DMS 273 (cell line): ENCODE measurements at regions not wholly inside any gene's neighbourhood (a gene's known extent, or its start where the extent isn't known, plus 50 kb on each side); places are given as distances from the start of the nearest gene placed in this dataset.

Source experiments
- DNase-seq: peaks from one replicate; lab custom pipeline; 2025; ENCODE audit not compliant: unreplicated experiment; lab: John Stamatoyannopoulos, UW

DNA sequence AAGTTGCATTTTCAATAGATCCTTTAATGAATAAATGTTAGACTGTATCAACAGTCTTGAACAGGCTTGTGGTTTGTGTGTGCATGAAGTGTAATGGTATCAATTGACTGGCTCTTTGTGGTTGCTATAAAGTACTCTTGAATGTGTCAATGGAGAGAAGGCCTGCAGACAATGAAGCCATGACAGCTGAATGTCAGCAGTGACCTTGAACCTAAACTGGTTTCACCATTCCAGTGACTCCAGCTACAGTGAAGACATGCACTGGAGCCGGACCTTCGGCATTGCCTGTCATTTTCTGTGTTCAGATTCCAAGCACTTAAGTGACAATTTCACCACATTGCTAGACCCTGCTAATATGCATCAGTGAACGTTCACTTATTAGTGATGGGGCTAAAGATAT is 276.0 kb upstream of the TMEM161B start:
- DNase-seq, result no peak

DNA sequence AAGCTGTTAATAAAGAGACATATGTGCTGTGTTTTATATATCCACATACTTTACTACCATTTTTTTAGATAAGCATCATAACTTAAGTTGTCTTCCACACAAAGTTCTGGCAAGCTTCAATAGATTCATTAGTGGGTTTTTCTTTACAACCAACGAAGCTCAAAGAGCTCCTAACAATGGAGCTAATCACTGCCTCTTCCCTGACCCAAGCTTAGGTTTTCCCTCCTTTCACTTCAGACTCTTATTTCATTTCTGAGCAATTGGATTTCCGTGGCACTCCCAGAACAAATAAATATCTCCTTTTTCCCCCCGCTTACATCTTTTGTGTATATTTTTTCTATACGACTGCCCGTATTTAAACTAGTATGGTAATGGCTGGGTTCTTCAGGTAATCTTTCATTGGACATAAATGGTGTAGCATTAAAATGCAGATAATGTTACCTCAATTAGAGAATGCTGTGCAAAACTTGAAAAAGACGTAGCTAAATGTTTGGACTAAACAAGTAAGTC is 275.5 kb upstream of the TMEM161B start:
- DNase-seq, result no peak

DNA sequence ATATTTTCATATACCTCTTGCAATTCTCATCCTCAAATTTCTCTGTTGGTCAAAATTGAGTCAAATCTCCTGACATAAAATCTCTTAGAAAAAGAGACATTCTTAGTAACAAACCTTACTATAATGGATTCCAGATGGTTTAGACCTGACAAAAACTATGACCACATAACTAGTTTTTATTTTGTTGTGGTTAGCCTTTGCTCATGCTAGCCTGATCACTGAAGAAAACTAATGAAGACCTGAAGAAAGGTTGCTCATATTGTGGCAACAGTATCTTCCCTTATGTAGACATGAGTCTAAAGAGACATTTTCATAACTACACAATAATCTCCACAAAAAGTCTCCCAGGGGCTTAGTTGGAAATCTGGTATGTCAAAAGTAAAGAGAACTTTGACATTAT is 274.1 kb upstream of the TMEM161B start:
- no peak for DNase-seq

DNA sequence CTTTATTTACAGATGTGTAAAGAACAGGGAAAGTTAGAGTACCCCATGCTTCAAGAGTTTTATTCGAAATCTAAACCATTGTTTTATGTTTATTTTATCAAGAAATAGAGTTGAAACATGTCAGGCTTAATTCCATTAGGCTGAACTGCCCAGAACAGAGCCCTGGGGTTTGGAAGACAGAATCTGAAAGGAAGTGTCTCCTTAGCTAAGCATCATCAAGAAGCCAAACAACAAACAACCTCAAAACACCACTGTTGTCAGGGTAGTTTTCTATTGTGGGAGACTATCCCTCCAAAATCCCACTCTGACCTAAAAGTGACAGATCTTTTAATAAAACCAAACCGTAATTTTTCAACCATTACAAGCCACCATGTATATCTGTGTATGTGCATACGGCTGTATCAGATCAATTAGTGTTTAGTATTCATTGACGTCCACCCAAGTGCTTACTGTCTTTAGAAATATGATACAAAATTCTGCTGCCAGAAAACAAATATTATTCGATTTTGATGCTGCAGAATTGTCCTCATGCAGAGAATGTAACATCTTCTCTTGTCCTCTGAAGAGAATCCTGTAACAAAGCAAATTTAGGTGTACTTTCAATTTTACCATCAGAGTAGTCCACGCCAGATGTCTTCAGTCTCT is 271.9 kb upstream of the TMEM161B start:
- no peak for DNase-seq

DNA sequence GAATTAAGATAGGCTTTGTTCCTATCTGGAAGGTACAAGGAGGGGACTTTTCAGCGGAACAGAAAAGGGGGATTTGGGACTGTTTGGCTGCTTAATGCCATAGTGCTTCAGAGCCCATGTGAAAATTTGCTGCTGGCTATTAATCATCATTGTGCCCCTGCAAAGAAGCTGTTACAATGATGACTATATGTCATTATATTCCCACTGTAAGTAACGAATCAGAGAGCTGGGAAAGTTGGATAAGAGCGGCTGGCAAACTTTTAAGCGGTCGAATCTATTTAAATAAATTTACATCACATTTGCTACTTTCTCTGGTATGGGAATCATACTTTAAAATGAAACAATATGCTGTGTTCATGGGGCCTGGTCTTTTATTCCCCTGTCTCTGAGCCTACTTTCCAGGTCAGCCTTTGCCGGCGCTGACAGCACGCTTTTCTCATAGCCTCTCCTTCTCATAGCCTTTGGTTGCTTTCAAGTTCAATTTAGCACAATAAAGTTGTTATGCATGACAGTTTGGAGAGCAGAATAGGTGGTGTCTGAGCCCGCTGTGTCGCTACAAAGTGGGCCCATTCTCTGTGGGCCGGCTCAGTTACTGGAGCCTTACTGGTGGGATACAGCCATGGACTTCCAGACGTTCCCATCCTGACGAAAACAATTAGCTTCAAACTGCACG is 271.2 kb upstream of the TMEM161B start:
- no peak for DNase-seq

DNA sequence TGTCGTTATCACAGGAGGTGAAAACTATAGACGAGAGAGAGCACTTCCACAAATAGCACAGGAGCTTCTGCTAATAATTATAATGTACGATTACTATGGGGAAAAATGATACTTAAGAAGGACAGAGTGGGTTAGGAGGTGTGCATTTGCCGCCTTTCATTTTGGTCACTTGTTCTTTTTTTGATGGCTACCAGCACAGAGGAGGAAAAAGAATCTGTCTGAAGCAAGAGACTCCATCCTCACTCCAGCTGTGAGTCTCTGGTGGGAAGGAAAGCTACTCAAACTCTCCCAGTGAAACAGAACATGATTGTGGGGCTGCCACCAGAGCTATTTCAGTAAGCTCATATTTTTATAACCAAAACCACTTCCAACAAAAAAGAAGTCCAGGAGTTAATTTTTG is 270.4 kb upstream of the TMEM161B start:
- no peak for DNase-seq

GRCh38 chr5:88536146-88536545 is 267.5 kb upstream of the TMEM161B start:
- no peak for DNase-seq

- DNase-seq, result no peak
These were observed 256.3 kb upstream of the TMEM161B start for GRCh38 chr5:88524941-88525340.

DNA sequence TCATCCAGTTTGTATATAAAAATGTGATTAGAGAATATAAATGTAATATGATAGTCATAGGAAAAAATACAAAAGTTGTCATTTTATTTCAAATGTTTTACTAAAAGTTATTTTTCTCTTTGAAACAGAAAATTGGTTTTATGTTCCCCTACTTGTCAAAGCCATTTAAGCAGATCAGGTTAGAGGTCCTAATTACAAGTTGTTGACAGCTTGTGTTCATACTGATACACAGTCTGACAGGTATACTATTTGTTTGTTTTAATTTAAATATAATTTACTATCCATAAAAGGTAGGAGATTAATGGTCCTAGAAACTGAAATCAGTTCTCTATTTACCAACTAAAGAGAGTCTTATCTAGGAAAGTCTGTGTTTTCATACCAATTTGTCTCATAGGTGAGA is 250.4 kb upstream of the TMEM161B start:
- DNase-seq, result no peak

DNA sequence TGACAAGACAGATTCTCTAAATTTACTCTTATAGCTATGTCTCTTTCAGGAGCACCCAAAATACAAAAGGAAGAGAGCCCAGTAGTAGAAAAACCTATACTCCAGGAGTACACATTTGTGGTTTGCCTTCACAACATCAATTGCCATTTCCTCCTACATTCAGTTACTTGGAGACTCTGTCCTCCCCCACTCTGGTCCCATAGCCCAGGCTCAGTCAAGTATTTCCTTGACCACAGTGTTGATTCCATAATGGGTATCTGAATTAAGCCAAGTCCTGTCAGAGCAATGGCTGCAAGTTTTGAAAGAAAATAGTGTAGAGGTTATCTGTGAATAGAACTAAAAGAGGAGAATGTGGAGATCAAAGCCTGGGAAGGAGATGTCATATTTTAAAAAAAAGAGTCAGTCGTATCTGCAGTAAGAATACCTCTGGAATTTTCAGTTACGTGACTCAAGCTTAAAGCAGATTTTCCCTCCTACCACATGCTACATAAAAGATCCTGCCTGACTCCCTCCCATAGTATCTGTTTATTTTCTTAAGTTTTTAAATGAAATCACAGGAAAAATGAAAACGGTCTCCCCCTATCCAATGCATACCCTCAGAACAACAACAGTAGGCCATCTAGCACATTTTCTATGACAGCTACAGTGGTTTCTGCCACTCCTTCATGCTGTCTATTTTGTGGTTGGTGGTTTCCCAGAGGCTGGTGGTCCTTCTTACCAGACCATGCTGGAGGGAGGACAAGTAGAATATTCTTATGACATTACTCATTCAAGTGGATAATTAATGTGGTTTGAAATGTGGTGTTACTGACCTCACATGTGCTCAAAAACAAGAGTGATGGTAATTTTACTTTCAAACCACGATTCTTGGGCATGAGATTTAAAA is 249.7 kb upstream of the TMEM161B start:
- DNase-seq, result no peak

- DNase-seq, result no peak
These were observed 247.5 kb upstream of the TMEM161B start for GRCh38 chr5:88515881-88516819.

GRCh38 chr5:88515068-88515467 is 246.4 kb upstream of the TMEM161B start:
- DNase-seq, result no peak

GRCh38 chr5:88509403-88509802 is 240.8 kb upstream of the TMEM161B start:
- DNase-seq, result peak; percentile 10

DNA sequence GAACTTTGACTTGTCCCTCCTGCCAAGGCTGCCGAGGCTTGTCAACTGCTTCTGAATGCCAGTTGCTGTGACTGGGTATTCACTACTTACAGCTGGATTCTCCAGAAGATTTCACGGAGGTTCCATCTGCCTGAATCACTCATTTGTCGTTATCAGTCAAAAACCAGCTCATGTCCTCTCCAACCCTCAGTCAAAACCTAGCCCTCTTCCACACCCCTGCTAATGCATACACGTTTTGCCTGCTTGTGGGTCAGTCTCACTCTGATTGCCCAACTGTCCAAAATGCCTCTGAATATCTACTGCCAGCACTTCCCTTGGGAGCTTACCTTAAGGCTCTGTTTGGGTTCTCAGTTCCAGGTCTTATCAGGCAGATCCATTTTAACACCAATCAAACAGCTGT is 238.6 kb upstream of the TMEM161B start:
- no peak for DNase-seq

DNA sequence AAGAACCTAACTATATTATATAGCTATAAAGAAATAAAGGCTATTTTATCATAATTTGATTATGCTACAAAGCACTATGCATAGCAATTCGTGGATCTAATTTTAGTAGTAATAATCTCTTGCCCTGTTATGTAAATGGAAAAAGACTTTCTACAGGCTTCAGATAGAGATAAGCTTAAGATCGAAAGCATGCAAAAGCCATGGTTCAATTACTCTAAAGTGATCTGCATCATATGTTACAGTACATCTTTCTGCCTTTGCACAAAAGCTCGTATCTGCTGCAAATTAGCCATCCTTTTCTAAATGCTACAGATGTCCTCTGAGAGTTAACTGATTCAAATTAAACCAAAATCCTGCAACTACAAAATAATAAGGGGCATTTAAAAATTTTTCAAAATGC is 234.8 kb upstream of the TMEM161B start:
- DNase-seq, result no peak

DNA sequence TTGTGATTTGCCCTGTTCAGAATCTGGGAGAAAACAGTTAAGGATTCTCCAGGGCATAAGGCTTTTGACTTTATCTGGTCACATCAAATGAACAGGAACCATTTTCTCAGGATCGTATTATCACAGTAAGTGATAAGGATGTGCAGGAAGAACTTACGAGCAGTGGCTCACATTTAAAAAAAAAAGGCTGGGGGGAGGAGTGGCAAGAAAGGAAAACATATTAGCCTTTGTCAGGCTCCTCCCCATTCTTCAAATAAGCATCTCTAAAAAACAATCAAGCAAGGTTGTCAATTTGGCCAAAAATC is 234.3 kb upstream of the TMEM161B start:
- DNase-seq, result no peak

DNA sequence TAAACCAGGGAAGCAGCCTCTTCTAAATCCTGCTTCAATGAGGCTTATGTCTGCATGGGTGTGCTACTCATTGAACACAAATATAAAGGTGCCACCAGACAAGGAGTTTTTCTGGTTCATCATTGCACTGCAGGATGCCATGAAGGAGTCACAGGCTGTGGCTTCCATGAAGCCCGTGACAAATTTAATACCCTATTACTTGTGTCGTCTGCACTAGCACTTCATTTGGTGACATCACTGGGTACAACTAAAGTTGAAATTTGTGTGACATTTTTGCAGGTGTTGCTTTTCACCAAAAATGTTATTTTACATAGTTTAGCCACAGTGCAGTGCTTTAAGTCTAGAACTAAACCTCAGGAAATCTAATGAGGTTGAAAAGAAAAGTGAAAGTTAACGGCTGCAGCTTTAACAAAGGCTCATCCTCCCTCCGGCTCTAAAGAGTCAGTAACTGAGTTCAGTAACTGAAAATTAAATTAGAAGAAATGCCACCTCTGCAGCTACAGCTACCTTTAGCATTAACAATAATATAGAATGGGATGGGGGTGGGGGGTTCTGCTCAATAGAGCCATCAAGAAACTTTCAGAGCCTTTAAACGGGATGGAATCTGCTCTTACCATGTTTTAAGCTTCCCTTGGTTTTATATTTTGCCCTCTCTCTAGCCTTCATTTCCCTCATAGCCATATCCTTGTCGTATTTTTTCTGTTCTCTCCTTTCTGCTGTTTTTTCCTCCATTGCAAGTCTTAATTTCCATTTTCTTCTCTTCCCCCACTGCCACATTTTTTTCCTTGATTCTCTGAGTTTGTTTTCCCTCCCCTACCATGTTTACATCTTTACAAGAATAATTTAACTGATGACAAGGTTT is 233.8 kb upstream of the TMEM161B start:
- no peak for DNase-seq

DNA sequence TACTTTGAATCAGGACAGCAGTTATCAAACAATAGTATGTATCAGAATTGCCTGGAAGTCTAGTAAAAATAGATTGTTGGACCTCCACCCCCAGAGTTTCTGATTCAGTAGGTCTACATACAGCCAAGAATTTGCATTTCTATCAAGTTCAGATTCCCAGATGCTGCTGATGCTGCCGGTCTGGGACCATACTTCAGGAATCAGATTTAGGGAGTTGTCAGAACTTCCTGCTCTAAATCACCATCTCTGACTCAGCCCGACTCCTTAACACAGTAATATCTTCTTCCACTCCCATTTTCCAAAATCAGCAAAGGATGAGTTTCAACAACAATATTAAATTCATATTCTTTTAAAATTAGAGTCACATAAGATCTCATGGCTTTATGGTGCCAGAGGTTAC is 227.2 kb upstream of the TMEM161B start:
- no peak for DNase-seq

DNA sequence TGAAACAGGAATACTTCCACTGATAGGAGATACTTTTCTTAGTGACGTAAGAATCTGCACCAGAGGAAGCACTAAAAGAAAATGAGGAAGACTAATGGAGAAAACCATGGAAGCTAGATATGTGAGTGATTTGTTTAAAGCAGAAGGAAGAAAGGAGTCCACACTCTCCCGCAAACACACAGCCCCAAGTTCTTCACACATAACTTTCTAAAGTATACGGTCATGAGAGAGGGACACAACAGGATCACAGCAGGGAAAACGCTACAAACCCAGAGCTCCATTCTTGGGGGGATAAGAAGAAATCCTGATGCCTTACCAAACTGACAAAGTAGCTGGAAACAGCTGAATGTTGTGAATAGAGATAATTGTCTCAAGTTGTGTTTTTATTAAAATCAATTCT is 222.2 kb upstream of the TMEM161B start:
- no peak for DNase-seq

DNA sequence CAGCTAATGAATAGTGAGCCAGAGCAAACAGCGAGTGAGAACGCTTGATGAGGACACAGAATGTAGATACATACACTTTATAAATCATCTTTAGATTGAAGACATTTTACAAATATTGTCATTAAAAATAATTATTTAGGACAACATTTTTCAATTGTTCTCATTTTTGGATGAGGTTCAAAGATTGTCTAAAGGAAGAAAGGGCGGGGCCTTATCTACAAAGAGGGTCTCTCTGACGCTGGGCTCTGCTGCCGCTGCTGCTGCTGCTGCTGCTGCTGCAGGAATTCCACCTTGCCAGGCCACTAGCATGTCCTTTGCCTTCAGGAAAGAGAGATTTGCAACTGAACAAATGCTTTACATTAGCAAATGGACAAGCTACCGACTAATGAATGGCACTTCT is 220.7 kb upstream of the TMEM161B start:
- no peak for DNase-seq
